CD4-positive, alpha-beta T cell treated with Interleukin-10 for 1 hour (primary cell): ENCODE measurements at regions not wholly inside any gene's neighbourhood (a gene's known extent, or its start where the extent isn't known, plus 50 kb on each side); places are given as distances from the start of the nearest gene placed in this dataset.
"Not testable (repeated sequence)": the region's sequence is repeated elsewhere in the genome, so short reads cannot be mapped to it uniquely, and the experiment has no call there.

Source experiments
- DNase-seq: peaks from one replicate; pipeline ENCODE4 v3.0.0-alpha.2; 2020

GRCh38 chr15:24733659-24734058 lies 58.1 kb downstream of the NPAP1 start:
- no peak for DNase-seq

- no peak for DNase-seq
Measured at GRCh38 chr15:24734396-24734795, 58.8 kb downstream of the NPAP1 start.

- no peak for DNase-seq
Measured at GRCh38 chr15:24745290-24745689, 69.7 kb downstream of the NPAP1 start.

GRCh38 chr15:24746094-24746493 lies 70.5 kb downstream of the NPAP1 start:
- DNase-seq, result no peak

- DNase-seq, result no peak
Measured at GRCh38 chr15:24747376-24747775, 71.8 kb downstream of the NPAP1 start.

- DNase-seq, result no peak
Measured at GRCh38 chr15:24748812-24749439, 73.4 kb downstream of the NPAP1 start.

GRCh38 chr15:24752354-24752753 lies 76.8 kb downstream of the NPAP1 start:
- DNase-seq, result no peak

- DNase-seq, result no peak
Measured at GRCh38 chr15:24756101-24756500, 80.5 kb downstream of the NPAP1 start.

- DNase-seq, result no peak
Measured at GRCh38 chr15:24760066-24760465, 84.5 kb downstream of the NPAP1 start.

- DNase-seq, result no peak
Measured at GRCh38 chr15:24761704-24762302, 86.2 kb downstream of the NPAP1 start.

GRCh38 chr15:24763891-24764290 lies 88.3 kb downstream of the NPAP1 start:
- DNase-seq, result no peak

GRCh38 chr15:24764375-24765171 lies 89.0 kb downstream of the NPAP1 start:
- DNase-seq, result no peak

GRCh38 chr15:24766511-24767133 lies 91.0 kb downstream of the NPAP1 start:
- no peak for DNase-seq

- DNase-seq, result no peak
Measured at GRCh38 chr15:24772266-24772665, 96.7 kb downstream of the NPAP1 start.

GRCh38 chr15:24772686-24773373 lies 97.3 kb downstream of the NPAP1 start:
- DNase-seq, result peak; percentile 59

- DNase-seq, result no peak
Measured at GRCh38 chr15:24777307-24777706, 101.7 kb downstream of the NPAP1 start.

- no peak for DNase-seq
Measured at GRCh38 chr15:24784506-24784905, 108.9 kb downstream of the NPAP1 start.

- no peak for DNase-seq
Measured at GRCh38 chr15:24786347-24786746, 110.8 kb downstream of the NPAP1 start.

GRCh38 chr15:24802624-24803023 lies 127.0 kb downstream of the NPAP1 start:
- DNase-seq, result not testable (repeated sequence)

- no peak for DNase-seq
Measured at GRCh38 chr15:24819680-24820079, 135.1 kb upstream of the SNRPN start.

GRCh38 chr15:24823473-24823872 lies 131.3 kb upstream of the SNRPN start:
- DNase-seq, result no peak

GRCh38 chr15:24832282-24832681 lies 122.5 kb upstream of the SNRPN start:
- DNase-seq, result no peak

- no peak for DNase-seq
Measured at GRCh38 chr15:24835301-24835700, 119.5 kb upstream of the SNRPN start.
